ENCODE measurements at regions not wholly inside any gene's neighbourhood (a gene's known extent, or its start where the extent isn't known, plus 50 kb on each side); places are given as distances from the start of the nearest gene placed in this dataset.

GRCh38 chr2:7931808-7932207 lies 750.0 kb upstream of the ID2 start:
- TF ChIP-seq CTCF (IDR thresholded peaks at IDR 0.05) = no peak
- no peak for TF ChIP-seq POLR2A (IDR thresholded peaks at IDR 0.05; ENCODE audit: low read depth)
- no peak for TF ChIP-seq POLR2AphosphoS5 (IDR thresholded peaks at IDR 0.05)

Measured in esophagus muscularis mucosa (tissue), 3 donors.